Skeletal muscle cell (primary cell): ENCODE measurements at regions not wholly inside any gene's neighbourhood (a gene's known extent, or its start where the extent isn't known, plus 50 kb on each side); places are given as distances from the start of the nearest gene placed in this dataset.

Experiments used
- DNase-seq: peaks from one replicate; pipeline ENCODE4 v3.0.0-alpha.2; 2010; ENCODE audit warnings: low read depth
- H3K4me3 ChIP-seq: 2 replicates; pipeline ENCODE4 v1.5.1; 2011; ENCODE audit warnings: low read depth, mild to moderate bottlenecking, control low read depth, low read length, moderate library complexity

DNA sequence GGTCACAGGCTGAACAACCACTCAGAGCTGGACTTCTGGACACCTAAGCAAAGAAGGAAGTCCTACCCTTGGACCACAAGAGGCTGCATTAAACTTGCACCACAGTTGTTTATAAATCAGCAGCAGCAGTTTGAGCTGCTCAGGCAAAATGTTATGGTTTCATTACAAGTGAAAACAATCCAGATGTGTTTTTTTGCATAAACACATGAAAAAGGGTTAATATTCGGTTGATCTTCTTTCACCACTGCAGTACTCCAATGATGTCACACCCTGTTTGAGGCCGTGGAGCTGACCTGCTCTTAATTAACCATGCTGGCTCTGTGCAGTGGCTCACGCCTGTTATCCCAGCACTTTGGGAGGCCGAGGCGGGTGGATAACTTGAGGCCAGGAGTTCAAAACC lies 490.8 kb upstream of the CELF2 start:
- H3K4me3 ChIP-seq = no peak overlapping the region
- no peak for DNase-seq

DNA sequence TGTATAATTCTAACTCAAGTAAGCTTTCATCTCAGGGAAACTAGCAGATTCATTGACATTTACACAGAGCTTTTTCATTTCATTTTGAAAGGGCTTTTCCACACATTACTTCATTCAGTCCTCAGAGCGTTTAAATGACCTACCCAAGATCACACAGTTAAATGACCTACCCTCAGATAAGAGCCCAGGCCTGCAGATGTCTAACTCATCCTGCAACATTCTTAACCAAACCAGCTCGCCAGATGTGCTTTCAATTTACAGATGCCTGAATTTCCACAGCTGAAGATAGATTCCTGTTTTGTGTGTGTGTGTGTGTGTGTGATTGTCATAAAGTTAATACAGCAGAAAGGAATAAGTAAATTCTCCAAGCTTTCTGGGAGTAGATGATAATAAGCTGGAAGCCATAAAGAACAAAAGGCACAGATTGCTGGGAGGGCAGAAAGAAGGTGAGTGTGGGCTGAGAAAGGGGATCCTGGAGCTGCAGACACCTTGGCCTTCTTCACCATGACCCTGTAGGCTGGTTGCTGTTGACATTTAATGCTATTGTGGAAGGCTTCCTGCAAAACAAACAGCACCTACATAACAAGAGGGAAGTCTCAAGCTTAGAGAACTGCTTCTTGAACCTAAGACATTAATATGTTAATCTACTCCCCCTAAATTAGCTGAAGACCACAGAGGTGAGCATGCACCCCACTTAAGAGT lies 489.7 kb upstream of the CELF2 start:
- no peak overlapping the region for H3K4me3 ChIP-seq
- no peak for DNase-seq

DNA sequence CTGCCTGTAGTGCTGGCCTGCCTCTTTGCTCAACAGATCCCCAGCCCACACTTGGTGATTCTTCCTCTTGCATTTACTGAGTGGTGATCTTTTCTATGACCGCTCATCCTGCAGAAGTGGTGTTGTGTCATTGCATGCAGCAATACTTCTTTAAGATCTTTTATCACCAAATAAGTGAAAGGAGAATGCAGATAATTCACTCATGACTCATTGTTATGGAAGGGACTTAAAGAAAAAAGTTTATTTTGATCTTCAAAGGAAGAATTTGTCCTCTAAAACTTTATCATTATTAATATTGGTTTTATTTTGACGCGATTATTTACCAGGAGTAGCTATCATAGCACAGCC lies 489.1 kb upstream of the CELF2 start:
- H3K4me3 ChIP-seq = no peak overlapping the region
- DNase-seq = peak; percentile 24

DNA sequence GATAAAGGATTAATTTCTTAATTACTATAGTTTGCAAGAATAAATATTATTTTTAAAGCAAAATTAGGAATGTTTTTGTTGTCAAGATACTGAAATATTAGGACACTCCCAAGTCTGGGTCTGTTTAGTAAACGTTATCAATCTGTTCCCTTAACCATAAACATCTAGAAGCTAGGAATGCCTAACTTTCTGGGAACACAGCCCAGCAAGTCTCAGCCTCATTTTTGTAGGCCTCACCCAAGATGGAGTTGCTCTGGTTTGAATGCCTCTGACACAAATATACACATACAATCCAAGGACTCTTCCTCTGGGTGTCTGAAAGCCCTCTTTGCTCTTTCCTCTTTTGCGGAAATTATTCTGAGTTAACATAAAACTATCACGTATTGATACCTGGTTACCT lies 487.4 kb upstream of the CELF2 start:
- DNase-seq = no peak
- no peak overlapping the region for H3K4me3 ChIP-seq

DNA sequence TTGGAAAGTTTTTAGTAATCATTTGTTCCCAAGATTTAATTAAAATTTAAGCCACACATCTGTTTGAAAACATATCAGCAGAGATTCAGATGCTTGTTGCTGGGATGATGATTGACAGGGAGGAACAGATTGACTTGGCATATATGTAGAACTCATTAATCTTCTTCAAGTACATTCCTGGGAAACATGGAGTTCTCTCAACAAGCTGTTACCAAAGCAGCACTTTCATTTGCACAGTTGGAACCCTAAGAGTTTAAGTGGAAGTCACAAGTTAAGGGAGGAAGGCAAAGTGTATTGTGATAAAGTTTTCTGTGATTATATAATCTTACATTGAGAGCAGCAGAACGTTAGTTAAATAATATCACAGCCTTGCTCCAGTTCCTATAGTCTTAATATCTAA lies 485.4 kb upstream of the CELF2 start:
- no peak for DNase-seq
- no peak overlapping the region for H3K4me3 ChIP-seq

DNA sequence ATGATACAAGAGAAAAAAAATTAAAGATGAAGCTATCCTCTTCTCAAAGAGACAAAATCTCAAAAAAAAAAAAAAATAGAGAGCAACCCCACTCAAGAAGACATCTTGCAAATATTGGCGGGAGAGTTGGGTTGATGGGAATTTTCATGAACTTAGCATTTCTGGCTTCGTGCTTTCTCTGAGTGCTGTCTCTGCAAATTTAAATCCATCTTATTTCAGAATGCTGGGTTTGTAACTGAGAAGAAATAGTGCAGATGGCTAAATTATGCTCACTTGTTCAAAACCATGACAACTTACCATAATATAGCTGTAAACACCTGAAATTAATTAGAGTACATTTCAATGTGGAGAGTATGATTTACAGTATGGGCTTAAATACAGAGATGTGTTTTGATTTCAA lies 484.8 kb upstream of the CELF2 start:
- no peak for DNase-seq
- no peak overlapping the region for H3K4me3 ChIP-seq

DNA sequence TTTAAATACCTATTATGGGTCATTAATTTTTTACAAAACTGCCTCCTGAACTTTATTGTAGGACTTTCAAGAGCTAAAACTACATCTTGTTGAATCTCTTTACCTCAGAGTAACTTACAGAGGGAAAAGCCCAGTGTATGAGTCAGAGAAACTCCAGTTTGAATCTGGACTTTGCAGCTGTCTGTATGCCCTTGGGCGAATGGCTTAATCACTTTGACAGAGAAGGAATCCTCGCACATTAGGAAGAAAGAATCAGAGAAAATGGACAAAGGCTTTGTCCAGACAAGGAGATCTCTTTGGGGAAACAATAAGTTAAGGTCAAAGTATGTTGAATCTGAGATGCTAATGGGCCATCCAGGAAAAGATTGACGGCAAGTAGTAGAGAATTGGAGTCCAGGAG lies 484.2 kb upstream of the CELF2 start:
- H3K4me3 ChIP-seq = no peak overlapping the region
- DNase-seq = no peak

DNA sequence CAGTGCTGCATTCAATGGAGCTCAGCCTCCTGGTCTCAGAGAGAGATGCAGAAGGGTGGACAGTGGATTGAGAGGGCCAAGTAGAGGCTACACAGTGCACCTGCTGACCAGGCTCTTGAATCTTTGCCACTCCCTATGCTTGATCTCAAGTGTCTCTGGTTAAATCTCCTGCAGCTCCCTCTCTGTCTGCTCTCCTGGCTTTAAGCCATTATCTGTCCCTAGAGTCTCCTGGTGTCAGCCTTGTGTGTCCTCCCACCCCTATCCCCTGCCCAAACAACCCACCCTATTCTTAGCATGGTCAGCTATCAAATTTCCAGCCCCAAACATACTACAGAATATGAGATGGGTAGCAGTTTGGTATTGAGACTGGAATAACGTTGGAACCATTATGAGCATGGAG lies 479.3 kb upstream of the CELF2 start:
- no peak for DNase-seq
- H3K4me3 ChIP-seq = no peak overlapping the region

DNA sequence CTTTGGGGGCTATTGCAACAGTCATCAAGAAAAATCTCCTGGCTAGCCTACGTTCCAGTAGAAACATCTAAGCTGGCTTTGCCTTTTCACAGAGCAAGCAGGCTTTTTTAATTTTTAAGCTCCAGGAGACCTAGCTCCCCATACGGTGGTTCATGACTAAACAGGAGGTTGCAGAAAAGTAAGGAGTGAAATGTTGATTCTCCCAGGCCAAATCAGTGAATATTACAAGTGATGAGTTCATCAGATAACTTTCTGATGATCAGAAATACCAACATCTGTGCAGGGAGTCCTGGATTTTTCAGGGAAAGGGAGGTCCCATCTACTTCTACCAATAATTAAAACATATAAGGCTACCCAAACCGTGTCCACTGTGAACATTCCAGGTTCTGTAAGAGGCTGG lies 477.3 kb upstream of the CELF2 start:
- no peak overlapping the region for H3K4me3 ChIP-seq
- no peak for DNase-seq

DNA sequence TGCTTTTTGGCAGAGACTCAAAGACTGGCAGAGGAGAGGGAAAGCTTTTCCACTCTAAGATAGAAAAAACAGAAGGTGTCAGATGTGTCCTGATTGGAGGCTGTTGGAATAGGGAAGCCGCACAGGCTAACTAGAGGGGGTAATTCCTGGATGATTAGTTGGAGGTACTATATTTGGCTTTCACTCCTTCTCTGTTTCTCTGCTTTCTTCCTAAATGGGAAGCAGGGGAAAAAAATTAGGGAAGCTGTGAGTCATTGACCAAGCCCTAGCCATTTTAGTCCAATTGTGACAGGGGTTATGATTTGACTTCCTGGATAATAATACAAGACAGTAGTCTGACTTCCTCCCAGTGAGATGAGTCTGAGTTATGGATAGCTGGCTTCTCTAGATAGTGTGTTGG lies 475.2 kb upstream of the CELF2 start:
- H3K4me3 ChIP-seq = no peak overlapping the region
- no peak for DNase-seq

DNA sequence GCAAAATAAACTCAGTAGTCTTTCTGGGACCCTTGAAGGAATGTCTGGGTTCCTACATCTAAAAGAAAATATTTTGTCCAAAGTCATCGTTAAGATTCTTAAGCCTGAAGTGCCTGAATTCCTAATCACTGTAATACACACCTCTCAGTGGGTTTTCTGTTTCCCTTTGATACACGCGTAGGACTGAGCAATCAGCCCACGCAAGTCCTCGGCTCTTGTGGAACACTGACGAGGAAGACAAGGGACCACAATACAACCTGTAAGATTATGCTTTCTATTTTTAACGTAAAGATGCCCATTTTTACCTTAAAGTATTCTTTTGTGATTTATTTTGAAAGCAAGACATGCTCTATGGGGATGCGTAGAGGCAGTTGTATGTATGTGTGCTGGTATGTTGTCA lies 472.8 kb upstream of the CELF2 start:
- H3K4me3 ChIP-seq = no peak overlapping the region

DNA sequence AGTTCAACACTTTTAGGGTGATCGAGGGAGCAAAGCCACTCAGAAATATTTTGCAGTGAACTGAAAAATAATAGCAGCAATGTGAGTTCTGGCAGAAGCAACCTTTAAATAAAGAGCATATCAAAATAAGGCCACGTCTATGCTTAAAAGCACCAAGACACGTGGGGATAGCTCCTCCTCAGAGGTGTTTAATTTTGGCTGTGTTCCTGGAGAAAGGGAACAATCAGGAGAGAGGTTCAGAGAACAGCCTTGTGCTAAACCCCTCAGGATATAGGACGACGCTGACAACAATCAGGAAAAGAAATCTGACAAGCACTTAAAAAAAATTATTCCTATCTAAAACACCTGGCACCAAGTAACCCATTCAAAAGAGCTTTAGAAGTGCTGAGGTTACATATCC lies 471.9 kb upstream of the CELF2 start:
- no peak overlapping the region for H3K4me3 ChIP-seq
- no peak for DNase-seq

More for the DNA sequence above, 472.8 kb upstream of the CELF2 start:
- no peak for DNase-seq

DNA sequence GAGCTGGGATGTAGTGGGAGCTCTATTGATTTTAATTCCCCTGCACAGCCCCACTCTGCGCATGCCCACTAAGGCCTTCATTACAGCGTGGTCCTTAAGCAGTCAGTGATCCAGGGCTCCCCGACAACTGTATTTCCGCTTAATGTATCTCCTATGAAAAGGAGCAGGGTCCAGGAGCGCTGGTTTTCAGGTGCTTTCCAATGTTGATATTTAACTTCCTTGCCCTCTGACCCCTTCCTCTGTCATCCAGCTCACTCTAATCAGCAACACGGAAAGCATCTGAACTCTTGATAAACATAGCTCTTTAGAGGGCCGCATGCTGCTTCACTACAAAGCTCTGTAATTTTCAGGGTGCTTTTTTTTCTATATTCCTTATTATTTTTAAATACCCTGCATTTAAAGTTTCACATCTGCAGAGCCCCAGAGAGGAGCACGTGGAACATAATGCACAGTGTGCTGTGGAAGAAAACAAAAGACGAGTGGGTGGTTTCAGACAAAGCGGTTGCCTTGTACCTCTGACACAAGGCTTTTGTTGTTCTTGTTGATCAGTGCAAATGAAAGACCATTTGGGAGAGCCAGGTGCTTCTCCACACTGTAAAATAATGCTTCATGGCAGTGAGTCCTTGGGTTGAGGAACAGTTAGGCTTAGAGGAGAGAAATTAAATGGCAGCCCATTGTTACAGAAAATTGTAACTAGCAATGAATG lies 465.9 kb upstream of the CELF2 start:
- DNase-seq = no peak
- H3K4me3 ChIP-seq = no peak overlapping the region

DNA sequence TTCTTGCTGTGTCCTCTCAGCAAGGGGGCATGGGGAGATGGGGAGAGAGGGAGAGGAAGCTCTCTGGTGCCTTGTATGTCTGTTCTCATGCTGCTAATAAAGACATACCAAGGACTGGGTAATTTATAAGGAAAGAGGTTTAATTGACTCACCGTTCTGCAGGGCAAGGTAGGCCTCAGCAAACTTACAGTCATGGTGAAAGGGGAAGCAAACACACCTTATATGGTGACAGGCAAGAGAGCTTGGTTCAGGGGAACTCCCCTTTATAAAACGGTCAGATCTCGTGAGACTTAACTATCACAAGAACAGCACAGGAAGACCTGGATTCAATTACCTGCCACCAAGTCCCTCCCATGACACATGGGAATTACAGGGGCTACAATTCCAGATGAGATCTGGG lies 464.7 kb upstream of the CELF2 start:
- DNase-seq = no peak
- H3K4me3 ChIP-seq = no peak overlapping the region

DNA sequence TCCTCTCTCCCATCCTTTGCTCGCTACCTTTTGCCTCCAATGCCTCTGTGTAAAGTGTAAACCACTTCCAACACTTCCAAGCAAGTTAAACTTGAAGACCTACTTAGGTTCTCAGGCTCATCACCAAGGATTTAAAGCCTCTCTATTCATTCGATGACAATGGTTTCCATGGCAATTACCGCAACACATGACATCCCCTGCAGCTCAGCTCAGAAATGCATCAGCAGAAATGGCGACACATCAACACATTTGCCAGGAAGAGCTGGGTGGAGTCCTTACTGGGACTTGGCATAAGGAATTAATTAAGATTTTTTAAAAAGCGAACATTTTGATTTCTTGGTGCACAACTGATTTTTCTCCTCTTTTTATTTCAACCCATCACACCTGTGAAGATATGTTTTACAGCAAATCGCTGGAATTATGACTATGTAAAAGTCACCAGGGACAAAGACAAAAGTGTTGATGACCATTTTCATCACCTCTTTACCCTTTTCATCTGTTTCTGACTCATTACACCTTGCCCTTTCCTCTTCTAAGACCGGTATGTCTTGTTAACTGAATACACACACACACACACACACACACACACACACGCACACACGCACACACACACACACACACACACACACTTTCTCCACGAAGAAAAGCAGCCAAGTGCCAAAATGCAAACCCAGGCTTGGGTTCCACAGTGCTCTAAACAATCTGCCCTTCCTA lies 453.4 kb upstream of the CELF2 start:
- DNase-seq = no peak
- no peak overlapping the region for H3K4me3 ChIP-seq

DNA sequence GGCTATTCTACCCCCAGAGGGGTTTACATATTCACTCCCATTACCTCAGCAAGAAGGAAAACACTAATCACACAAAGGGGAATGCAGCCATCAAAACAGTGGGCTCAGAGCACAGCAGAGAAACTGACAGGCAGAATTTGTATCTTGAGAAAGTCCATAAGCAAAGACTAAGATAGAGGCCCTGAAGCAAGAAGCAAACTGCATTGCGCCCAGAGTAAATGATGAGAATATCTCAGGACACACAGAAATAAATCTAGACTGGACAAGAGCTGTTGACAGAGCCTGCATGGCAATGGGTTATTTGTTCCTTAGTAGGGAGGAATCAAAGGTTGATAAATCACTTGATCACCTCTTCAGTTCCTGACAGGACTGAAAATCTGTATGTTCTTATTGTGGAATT lies 440.7 kb upstream of the CELF2 start:
- no peak for DNase-seq
- no peak overlapping the region for H3K4me3 ChIP-seq

DNA sequence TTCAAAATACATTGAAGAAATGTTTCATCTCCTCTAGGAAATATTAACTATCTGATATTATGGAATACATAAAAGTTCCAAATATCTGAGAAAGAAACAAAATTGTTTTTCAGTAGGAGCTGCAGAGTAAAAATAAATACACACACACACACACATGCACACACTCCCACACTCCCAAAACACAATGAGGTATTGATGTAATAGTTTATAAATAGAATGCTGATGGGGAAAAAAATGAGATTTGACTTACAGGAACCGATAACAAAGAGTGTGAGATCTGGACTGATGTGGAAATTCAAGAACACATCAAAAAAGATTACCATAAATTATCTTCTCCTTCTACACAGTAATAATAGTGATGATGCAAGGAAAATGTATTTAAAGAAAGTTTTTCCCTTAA lies 438.0 kb upstream of the CELF2 start:
- DNase-seq = no peak
- no peak overlapping the region for H3K4me3 ChIP-seq

DNA sequence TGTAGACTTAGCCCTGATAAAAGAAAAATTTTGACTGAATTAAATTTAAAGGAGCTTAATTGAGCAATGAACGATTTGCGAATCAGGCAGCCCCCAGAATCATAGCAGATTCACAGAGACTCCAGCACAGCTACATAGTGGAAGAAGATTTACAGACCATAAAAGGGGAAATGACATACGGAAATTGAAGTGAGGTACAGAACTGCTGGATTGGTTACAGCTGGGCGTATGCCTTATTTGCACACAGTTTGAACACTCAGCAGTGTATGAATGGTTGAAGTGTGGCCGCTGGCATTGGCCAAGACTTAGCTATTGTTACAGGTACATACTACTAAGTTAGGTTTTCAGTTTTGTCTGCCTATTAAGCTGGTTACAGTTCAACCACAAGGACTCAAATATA lies 433.5 kb upstream of the CELF2 start:
- H3K4me3 ChIP-seq = no peak overlapping the region
- no peak for DNase-seq

DNA sequence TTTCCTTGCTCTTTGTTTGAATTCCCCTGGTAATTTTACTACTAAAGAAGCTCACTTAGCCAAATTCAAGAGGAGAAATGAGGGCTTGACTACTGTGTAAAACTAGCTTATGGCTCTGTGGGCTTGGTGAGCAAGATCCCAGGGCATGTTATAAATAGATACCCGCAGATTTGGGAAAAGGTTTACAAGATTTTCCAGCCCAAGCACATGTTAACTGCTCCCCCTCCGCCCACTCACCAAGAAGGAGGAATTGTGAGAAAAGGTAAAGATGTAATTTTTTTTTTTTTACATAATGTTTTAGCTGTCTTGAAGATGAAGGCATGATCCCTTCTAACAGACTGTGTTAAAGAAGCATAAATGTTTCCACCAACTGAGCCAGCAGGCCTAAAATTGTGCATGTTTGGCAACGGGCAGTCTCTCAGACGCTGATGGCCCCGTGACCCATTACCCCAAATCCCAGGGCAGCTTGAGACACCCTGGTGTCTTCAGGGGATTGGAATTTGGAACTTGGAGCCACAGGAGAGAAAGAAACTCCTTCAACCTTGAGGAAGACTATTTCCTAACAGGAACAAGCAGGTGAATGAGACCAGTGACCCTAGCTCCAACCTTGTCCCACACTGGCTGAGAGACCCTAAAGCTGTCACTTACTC lies 429.8 kb upstream of the CELF2 start:
- DNase-seq = no peak
- no peak overlapping the region for H3K4me3 ChIP-seq

DNA sequence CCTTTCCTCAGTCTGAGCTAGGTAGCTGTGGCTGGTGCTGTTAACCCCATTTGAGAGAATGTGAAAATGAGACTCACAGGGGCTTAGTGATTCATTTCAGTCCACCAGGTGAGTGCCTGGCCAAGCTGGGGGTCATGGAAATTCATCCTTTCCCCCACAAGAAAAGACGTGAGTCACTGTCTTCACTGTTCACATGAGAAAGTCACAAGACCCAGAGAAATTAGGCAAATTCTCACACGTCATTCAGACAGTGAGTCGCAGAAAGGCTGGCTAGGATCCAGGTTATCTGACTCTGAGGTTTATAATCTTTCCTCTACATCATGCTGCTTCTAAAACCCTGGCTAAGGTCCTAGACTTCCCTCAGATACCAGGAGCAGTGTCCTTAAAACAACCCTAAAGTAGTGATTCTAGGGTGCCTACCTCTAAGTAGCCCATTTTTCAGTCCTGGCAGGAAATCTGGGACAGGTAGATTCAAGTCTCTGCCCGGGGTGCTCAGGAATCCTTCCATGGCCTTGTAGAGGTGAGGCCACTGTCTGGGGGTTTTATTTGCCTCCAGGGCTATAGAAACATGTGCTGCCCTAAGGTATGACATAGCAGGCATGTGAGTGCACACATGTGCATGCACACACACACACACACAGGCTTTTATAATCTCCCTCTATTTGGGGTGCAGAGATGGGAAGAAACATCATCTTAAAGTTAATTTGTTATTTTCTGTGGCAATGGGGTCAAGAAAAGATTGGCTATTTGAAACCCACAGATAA lies 427.9 kb upstream of the CELF2 start:
- DNase-seq = peak; percentile 89
- no peak overlapping the region for H3K4me3 ChIP-seq
